IPS DF 4.7 (cell line): ENCODE measurements at regions not wholly inside any gene's neighbourhood (a gene's known extent, or its start where the extent isn't known, plus 50 kb on each side); places are given as distances from the start of the nearest gene placed in this dataset.

ENCODE experiments used
- DNase-seq: peaks from one replicate; pipeline ENCODE4 v3.0.0-alpha.2; 2013; ENCODE audit warnings: low spot score; ENCODE audit errors: extremely low read depth

GRCh38 chr2:239522002-239522739 lies 121.4 kb upstream of the HDAC4 start:
- DNase-seq = no peak

- no peak for DNase-seq
Measured at GRCh38 chr2:239521518-239521815, 120.6 kb upstream of the HDAC4 start.

GRCh38 chr2:239520811-239521517 lies 120.1 kb upstream of the HDAC4 start:
- no peak for DNase-seq

- no peak for DNase-seq
Measured at GRCh38 chr2:239519921-239520585, 119.2 kb upstream of the HDAC4 start.

- DNase-seq = no peak
Measured at GRCh38 chr2:239519089-239519920, 118.5 kb upstream of the HDAC4 start.

GRCh38 chr2:239518286-239519088 lies 117.7 kb upstream of the HDAC4 start:
- DNase-seq = no peak

- DNase-seq = no peak
Measured at GRCh38 chr2:239517686-239518085, 116.9 kb upstream of the HDAC4 start.

GRCh38 chr2:239516954-239517305 lies 116.1 kb upstream of the HDAC4 start:
- DNase-seq = no peak

GRCh38 chr2:239516286-239516953 lies 115.6 kb upstream of the HDAC4 start:
- no peak for DNase-seq

- DNase-seq = no peak
Measured at GRCh38 chr2:239514754-239515530, 114.1 kb upstream of the HDAC4 start.

- DNase-seq = no peak
Measured at GRCh38 chr2:239512054-239512453, 111.2 kb upstream of the HDAC4 start.

- DNase-seq = no peak
Measured at GRCh38 chr2:239509373-239510143, 108.7 kb upstream of the HDAC4 start.

- DNase-seq = no peak
Measured at GRCh38 chr2:239508261-239508660, 107.4 kb upstream of the HDAC4 start.

GRCh38 chr2:239507576-239508258 lies 106.9 kb upstream of the HDAC4 start:
- no peak for DNase-seq

- DNase-seq = no peak
Measured at GRCh38 chr2:239506961-239507360, 106.1 kb upstream of the HDAC4 start.

- DNase-seq = no peak
Measured at GRCh38 chr2:239506101-239506857, 105.5 kb upstream of the HDAC4 start.

GRCh38 chr2:239504643-239505235 lies 103.9 kb upstream of the HDAC4 start:
- DNase-seq = no peak
